Upper lobe of right lung (tissue), 1 donor: ENCODE measurements at regions not wholly inside any gene's neighbourhood (a gene's known extent, or its start where the extent isn't known, plus 50 kb on each side); places are given as distances from the start of the nearest gene placed in this dataset.

Source experiments
- ATAC-seq: fragments of 200-7000 bp; cut with Tn5 transposase; one replicate; pipeline ENCODE4 v1.9.1; 2020; ENCODE audit warnings: mild to moderate bottlenecking, moderate library complexity
- DNase-seq: peaks from one replicate; pipeline ENCODE4 v3.0.0-alpha.2; 2020
- H3K27ac ChIP-seq: fragments of 200-600 bp; one replicate; pipeline ENCODE4 v1.8.0; 2022
- H3K27me3 ChIP-seq: fragments of 200-600 bp; one replicate; pipeline ENCODE4 v1.8.0; 2022; ENCODE audit warnings: mild to moderate bottlenecking
- H3K36me3 ChIP-seq: fragments of 200-600 bp; one replicate; pipeline ENCODE4 v1.8.0; 2022
- H3K4me1 ChIP-seq: fragments of 200-600 bp; one replicate; pipeline ENCODE4 v1.8.0; 2022
- H3K4me3 ChIP-seq: fragments of 200-600 bp; one replicate; pipeline ENCODE4 v1.8.0; 2022; ENCODE audit warnings: mild to moderate bottlenecking
- H3K9me3 ChIP-seq: fragments of 200-600 bp; one replicate; pipeline ENCODE4 v1.8.0; 2022
- CTCF ChIP-seq: fragments of 200-600 bp; IDR thresholded peaks from one replicate; pipeline ENCODE4 v1.8.0; 2022; ENCODE audit warnings: antibody characterized with exemption
- intact Hi-C: fragments of 100-400 bp; cut with DNase I; formaldehyde crosslinking; loops from one replicate; pipeline ENCODE4 v1.11.0; 2022
- donor health status: DM: no; HTN: yes; CAD: no; lungs with severe emphysema.

GRCh38 chr3:28906561-28907310 is 374.1 kb upstream of the RBMS3 start:
- no peaks in the 10 kb centered on the region for H3K27me3 ChIP-seq
- no peak for TF ChIP-seq CTCF
- no peaks in the 10 kb centered on the region for H3K36me3 ChIP-seq
- no peak overlapping the region for H3K4me3 ChIP-seq
- no peaks in the 10 kb centered on the region for H3K9me3 ChIP-seq
- intact Hi-C loops: no loop called here
- no peak overlapping the region for H3K27ac ChIP-seq
- peaks cover 1% of the 10 kb centered on the region for H3K4me1 ChIP-seq
- ATAC-seq (no peak), DNase-seq (no peak)

GRCh38 chr3:28907616-28908015 is 373.3 kb upstream of the RBMS3 start:
- no peak for TF ChIP-seq CTCF

GRCh38 chr3:28912120-28912885 is 368.6 kb upstream of the RBMS3 start:
- intact Hi-C loops: no loop called here
- Histone ChIP-seq H3K36me3 (no peaks in the 10 kb centered on the region), H3K9me3 (no peaks in the 10 kb centered on the region), H3K4me3 (peak overlapping the region; percentile 11), H3K27ac (peak overlapping the region; percentile 58), H3K4me1 (peaks cover 16% of the 10 kb centered on the region), H3K27me3 (no peaks in the 10 kb centered on the region)
- DNase-seq (no peak), ATAC-seq (peak; percentile 60)
- TF ChIP-seq CTCF: no peak

More at GRCh38 chr3:28907616-28908015, 373.3 kb upstream of the RBMS3 start:
- H3K27ac ChIP-seq: no peak overlapping the region
- H3K9me3 ChIP-seq: no peaks in the 10 kb centered on the region
- ATAC-seq (no peak), DNase-seq (no peak)
- no peaks in the 10 kb centered on the region for H3K27me3 ChIP-seq
- intact Hi-C loops: no loop called here
- H3K4me3 ChIP-seq: no peak overlapping the region
- H3K36me3 ChIP-seq: no peaks in the 10 kb centered on the region
- peaks cover 10% of the 10 kb centered on the region for H3K4me1 ChIP-seq

GRCh38 chr3:28915741-28916500 is 364.9 kb upstream of the RBMS3 start:
- Histone ChIP-seq H3K9me3 (no peaks in the 10 kb centered on the region), H3K27me3 (no peaks in the 10 kb centered on the region), H3K36me3 (no peaks in the 10 kb centered on the region), H3K4me3 (peak overlapping the region; percentile 21), H3K27ac (peak overlapping the region; percentile 21), H3K4me1 (peaks cover 16% of the 10 kb centered on the region)
- no peak for TF ChIP-seq CTCF
- intact Hi-C loops: no loop called here
- ATAC-seq (no peak), DNase-seq (no peak)

GRCh38 chr3:28916713-28917499 is 364.0 kb upstream of the RBMS3 start:
- no peak for DNase-seq
- no peaks in the 10 kb centered on the region for H3K36me3 ChIP-seq
- peak overlapping the region; percentile 21 for H3K4me3 ChIP-seq
- H3K4me1 ChIP-seq: peaks cover 14% of the 10 kb centered on the region
- no peaks in the 10 kb centered on the region for H3K27me3 ChIP-seq
- H3K9me3 ChIP-seq: no peaks in the 10 kb centered on the region
- ATAC-seq: peak; percentile 67
- peak overlapping the region; percentile 21 for H3K27ac ChIP-seq
- intact Hi-C loops: no loop called here
- TF ChIP-seq CTCF: peak; percentile 58
